Gastrocnemius medialis (tissue), 4 donors: ENCODE measurements at regions not wholly inside any gene's neighbourhood (a gene's known extent, or its start where the extent isn't known, plus 50 kb on each side); places are given as distances from the start of the nearest gene placed in this dataset.

ENCODE experiments used
- CTCF ChIP-seq, 5 experiments: fragments of 450-650 bp in 3 of 5; fragments of 200-600 bp in 2 of 5; sonication (generic) in 2 of 5; IDR thresholded peaks in 4 of 5; conservative IDR thresholded peaks in 1 of 5; 1 replicate in 4 of 5; 2 replicates in 1 of 5; pipeline ENCODE4 v1.5.1; 2016 to 2019; ENCODE audit warnings: antibody characterized with exemption in 5 of 5, mild to moderate bottlenecking in 3 of 5, moderate library complexity in 3 of 5
- POLR2A ChIP-seq, 2 donors: fragments of 450-650 bp; IDR thresholded peaks; one replicate each; pipeline ENCODE4 v1.6.1; 2017; ENCODE audit warnings: antibody characterized with exemption in 2 of 2, mild to moderate bottlenecking in 2 of 2, moderate library complexity in 2 of 2

- TF ChIP-seq CTCF (IDR thresholded peaks at IDR 0.05 in 4 of 5, conservative IDR thresholded peaks at IDR 0.05 in 1 of 5) (no peak), POLR2A (IDR thresholded peaks at IDR 0.05) (no peak)
These were observed 145.6 kb upstream of the SEMA3C start for GRCh38 chr7:81064426-81064825.
